ENCODE measurements at regions not wholly inside any gene's neighbourhood (a gene's known extent, or its start where the extent isn't known, plus 50 kb on each side); places are given as distances from the start of the nearest gene placed in this dataset.

DNA sequence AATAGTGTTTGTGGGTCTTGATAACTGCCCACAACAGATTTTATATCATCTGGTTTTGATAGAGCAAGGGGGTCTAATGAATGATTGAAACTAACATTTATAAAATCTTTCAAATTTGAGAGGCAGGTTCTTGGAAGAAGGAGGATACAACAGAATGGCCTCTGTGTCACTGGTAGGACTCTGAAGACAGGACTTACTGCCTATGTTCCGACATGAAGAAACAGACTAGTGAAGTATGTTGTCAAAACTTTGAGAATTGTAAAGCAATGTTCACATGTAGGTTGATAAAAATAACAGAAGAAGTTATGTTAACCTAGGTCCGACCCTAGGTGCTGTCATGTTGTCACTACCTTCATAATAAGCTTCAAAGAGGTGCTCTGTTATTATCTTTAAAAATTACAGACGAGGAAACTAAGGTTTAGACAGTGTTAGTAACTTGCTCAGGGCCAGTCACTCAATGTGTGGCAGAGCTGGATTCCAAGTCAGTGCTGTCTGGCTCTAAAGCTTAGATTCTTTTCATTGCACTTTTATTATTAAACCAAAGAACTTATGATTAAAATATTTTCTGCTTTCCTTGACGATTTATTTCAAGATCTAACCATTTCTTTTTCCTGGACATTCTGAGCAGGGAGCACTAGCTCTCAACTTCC is 146.2 kb downstream of the RPIA start:
- H3K4me3 Mint-ChIP-seq: no peak overlapping the region
- no peaks in the 10 kb centered on the region for H3K4me1 Mint-ChIP-seq (ENCODE audit: low read depth in 2 of 2)
- no peak for ATAC-seq (replicated peaks)
- no peaks in the 10 kb centered on the region for H3K9me3 Mint-ChIP-seq
- no peak for DNase-seq
- H3K27me3 Mint-ChIP-seq: peaks cover 23 to 36% of the 10 kb centered on the region in 2 donors
- no peak overlapping the region for H3K27ac Mint-ChIP-seq
- H3K36me3 Mint-ChIP-seq (ENCODE audit: insufficient read depth): no peaks in the 10 kb centered on the region

DNA sequence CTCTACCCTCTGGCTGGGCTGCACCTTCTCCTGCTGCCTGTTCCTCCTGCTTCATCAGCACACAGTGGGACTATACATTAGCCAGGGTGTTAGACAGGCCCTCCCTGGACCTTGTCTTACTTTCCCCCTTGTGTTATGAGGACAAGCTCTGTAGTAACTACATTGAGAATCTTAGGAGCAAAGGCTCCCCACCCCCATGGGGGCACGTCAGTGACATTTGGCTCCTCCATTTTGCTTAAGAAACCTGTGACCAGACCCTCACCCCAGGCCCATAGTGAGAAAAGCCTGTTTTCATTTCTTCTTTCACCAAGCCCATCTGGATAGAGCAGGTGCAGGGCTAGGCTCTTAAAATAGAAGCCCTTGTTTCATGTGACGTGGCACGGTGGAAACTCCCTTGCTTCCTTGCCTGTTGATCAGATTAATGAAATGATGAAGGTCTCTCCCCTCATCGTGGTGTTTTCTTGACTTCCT is 146.7 kb downstream of the RPIA start:
- ATAC-seq (replicated peaks) (peak; percentile 19), DNase-seq (no peak)
- H3K9me3 Mint-ChIP-seq: no peaks in the 10 kb centered on the region
- H3K27me3 Mint-ChIP-seq: peaks cover 23 to 40% of the 10 kb centered on the region in 2 donors
- no peak overlapping the region for H3K4me3 Mint-ChIP-seq
- H3K4me1 Mint-ChIP-seq (ENCODE audit: low read depth in 2 of 2): no peaks in the 10 kb centered on the region
- H3K27ac Mint-ChIP-seq: no peak overlapping the region
- no peaks in the 10 kb centered on the region for H3K36me3 Mint-ChIP-seq (ENCODE audit: insufficient read depth)

DNA sequence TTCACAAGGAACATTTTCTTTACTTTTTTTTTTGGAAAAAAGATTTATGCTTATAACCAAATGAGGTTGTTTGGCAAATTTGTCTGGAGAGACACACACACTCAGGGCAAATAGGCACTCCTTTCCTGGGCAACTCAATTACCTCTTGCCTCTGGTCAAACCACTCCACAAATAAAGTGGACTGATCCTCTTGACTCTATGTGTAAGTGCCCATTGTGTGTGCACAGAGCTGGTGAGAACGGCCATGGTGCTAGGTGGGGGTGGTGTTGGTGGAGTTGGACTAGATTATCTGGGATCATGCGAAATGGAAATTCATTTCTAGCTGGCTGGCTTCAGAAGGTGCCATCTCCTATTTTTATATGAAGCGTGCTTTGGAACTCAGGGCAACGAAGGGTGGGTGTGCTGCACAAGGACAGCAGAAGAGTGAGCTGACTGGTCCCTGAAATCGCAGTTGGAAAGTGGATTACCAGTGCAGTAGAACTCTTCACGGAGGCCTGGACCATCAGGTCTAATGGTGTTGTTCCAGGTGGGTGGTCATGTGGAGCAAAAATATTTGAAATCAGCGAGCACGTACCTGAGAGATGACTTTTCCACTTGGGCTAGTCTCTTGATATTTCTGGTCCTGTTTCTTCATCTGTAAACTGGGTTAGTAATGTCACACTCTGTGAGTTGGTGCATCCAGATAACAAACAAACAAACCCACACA is 149.9 kb downstream of the RPIA start:
- Mint-ChIP-seq H3K27ac (no peak overlapping the region), H3K9me3 (no peaks in the 10 kb centered on the region), H3K36me3 (ENCODE audit: insufficient read depth) (no peaks in the 10 kb centered on the region), H3K4me1 (ENCODE audit: low read depth in 2 of 2) (no peaks in the 10 kb centered on the region), H3K4me3 (no peak overlapping the region), H3K27me3 (peaks cover 35 to 57% of the 10 kb centered on the region in 2 donors)
- DNase-seq: no peak
- ATAC-seq (replicated peaks): no peak

DNA sequence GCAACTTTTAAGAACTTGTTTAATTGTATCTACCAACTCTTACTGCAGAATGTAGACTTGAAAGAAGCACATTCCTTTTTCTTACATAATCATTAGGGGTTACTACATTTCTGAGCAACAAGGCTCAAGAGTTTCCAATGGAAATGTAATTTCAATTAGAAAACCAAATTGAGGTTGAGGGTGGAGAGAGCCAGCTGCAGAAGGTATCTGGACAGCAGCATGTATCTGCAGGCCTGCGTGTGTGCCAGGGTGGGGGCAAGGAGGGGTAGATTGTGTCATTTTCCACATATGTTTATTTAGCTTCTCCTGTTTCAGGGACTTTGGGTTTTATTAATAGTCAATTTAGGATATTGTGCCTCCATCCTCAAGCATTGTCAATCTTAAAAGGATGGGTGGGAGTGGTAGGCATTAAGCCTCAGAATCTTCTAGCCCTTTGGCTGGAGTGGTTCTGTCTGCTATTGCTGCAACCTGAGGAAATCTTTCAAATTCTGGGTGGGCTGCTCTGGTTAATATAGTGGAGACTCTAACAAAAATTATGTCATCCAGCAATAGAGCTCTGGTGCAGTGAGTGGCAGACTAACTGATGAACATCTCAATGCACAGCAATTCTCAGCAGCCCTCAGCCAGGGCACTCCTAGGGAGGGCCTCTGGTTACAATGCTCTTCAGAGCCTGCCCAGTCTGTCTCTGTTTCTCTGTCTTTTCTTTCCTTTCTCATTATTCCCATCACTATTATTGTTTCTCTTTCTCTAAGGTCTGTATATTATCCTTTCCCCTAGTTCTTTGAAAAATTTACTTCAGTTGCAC is 151.4 kb downstream of the RPIA start:
- no peak overlapping the region for H3K4me3 Mint-ChIP-seq
- H3K4me1 Mint-ChIP-seq (ENCODE audit: low read depth in 2 of 2): no peaks in the 10 kb centered on the region
- no peak for DNase-seq
- H3K36me3 Mint-ChIP-seq (ENCODE audit: insufficient read depth): no peaks in the 10 kb centered on the region
- no peak overlapping the region for H3K27ac Mint-ChIP-seq
- peaks cover 44 to 57% of the 10 kb centered on the region in 2 donors for H3K27me3 Mint-ChIP-seq
- no peaks in the 10 kb centered on the region for H3K9me3 Mint-ChIP-seq
- no peak for ATAC-seq (replicated peaks)

DNA sequence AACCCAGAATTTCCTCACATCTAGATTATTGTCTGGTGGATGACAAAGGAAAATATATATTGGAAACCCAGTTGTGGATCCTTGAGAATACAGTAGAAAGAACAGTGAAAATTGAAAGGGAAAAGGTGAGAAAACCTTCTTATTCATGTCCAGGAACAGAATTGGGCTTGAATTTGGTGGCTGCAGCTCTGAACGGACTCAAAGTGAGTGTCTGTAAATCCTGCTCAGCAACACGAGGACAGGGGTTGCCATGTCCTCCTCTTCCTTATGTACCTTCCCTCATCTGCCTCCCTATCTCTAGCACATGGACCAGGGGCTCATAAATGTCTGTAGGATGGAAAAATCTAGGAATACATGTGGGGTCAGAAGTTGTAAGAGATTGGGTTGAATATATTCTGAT is 152.2 kb downstream of the RPIA start:
- no peak overlapping the region for H3K4me3 Mint-ChIP-seq
- no peaks in the 10 kb centered on the region for H3K9me3 Mint-ChIP-seq
- ATAC-seq (replicated peaks) (no peak), DNase-seq (no peak)
- H3K27me3 Mint-ChIP-seq: peaks cover 50 to 57% of the 10 kb centered on the region in 2 donors
- no peaks in the 10 kb centered on the region for H3K4me1 Mint-ChIP-seq (ENCODE audit: low read depth in 2 of 2)
- H3K36me3 Mint-ChIP-seq (ENCODE audit: insufficient read depth): no peaks in the 10 kb centered on the region
- H3K27ac Mint-ChIP-seq: no peak overlapping the region

DNA sequence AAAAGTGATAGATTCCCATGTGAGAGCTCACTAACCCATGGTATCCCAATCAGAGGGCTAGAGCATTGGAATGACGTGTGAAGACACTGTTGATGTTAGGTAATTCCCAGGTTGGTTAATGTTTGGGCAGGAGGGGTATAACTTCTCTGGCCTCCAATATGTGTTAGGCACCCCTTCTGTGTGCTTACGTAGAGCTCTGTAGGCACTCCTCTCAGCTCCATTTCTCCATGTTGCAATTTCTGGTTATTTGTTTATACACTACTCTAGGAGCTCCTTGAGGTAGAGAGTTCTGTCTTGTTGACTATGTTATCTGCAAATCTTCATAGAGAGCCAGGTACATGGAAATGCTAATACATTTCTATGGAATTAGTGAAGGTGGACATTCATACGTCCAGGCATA is 153.5 kb downstream of the RPIA start:
- Mint-ChIP-seq H3K4me1 (ENCODE audit: low read depth in 2 of 2) (no peaks in the 10 kb centered on the region), H3K27me3 (peaks cover 50 to 64% of the 10 kb centered on the region in 2 donors), H3K27ac (no peak overlapping the region), H3K4me3 (no peak overlapping the region), H3K36me3 (ENCODE audit: insufficient read depth) (no peaks in the 10 kb centered on the region), H3K9me3 (no peaks in the 10 kb centered on the region)
- no peak for DNase-seq
- no peak for ATAC-seq (replicated peaks)

DNA sequence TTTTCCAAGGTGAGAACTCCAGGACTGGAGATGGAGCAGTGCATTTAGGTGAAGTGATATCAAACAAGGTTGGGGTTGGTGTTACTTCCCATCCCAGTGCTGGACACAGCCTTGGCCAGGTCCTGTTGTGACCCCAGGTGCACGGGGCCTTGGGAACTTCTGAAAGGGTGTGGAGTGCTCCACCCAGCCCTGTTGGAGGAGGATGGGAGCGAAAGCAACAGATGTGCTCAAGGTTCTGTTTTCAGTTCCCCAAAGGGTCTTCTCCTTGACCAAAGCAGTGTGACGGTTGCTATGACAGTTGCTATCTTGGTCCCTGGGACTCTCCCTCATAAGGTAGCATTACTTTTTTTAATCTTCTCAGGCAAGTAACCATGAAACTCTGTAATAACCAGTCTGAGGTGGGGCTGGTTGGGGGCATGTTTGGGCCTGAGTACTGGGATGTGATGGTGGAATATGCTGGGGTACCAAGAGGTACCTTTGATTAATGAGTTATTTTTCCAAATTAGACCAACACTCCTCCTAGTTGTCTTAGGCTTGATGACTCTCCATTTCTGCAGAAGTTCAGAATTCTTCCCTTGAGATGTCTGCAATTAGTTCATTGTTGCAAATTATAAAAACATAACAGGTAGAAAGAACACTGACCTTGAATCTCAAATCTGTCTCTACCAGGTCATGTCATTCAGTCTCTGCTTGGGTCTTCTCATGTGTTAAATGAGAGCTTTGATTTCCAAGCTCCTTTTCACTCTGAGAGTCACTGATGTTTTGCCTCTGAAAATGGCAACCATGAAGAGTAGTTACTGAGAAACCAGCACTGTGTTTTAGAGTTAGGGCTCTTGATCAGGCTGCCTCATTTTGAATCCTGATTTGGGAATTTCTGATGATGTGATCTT is 154.5 kb downstream of the RPIA start:
- Mint-ChIP-seq H3K36me3 (ENCODE audit: insufficient read depth) (no peaks in the 10 kb centered on the region), H3K9me3 (no peaks in the 10 kb centered on the region), H3K27ac (no peak overlapping the region), H3K4me1 (ENCODE audit: low read depth in 2 of 2) (no peaks in the 10 kb centered on the region), H3K27me3 (peaks cover 42 to 58% of the 10 kb centered on the region in 2 donors), H3K4me3 (no peak overlapping the region)
- ATAC-seq (replicated peaks): peak; percentile 39
- no peak for DNase-seq

DNA sequence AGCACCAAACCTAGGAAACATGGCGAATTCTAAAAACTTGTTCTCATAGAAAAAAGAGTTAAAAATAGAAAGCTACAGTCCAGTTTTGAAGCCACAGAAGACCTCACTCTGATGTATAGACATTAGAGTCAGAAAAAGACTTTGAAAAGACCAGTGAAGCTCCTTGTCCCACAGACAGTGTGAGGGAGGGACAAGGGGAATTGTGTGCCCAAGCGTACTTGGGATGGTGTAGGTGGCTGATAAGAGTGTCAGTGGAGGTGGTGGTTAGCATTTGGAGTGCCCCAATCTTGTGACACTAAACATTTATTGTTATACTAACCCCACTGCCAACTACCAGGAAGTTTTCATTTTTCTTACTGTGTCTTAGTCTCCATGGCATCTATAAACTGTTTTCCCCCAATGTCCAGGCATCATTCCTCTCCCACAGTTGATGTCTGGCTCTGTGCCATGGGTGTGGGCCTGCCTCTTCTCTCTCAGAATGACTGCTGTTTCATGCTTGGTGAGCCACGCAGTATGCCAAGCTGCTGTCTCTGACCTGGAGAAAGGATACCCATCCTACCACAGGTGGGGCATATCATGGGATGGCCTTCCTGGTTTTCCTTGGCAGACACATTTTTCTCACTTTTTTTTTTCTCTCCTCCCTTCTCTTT is 161.4 kb downstream of the RPIA start:
- no peaks in the 10 kb centered on the region for H3K36me3 Mint-ChIP-seq (ENCODE audit: insufficient read depth)
- no peak overlapping the region for H3K4me3 Mint-ChIP-seq
- H3K27ac Mint-ChIP-seq: no peak overlapping the region
- ATAC-seq (replicated peaks): no peak
- no peaks in the 10 kb centered on the region for H3K9me3 Mint-ChIP-seq
- peaks cover 44 to 70% of the 10 kb centered on the region in 2 donors for H3K27me3 Mint-ChIP-seq
- no peak for DNase-seq
- peaks cover 0 to 2% of the 10 kb centered on the region in 2 donors for H3K4me1 Mint-ChIP-seq (ENCODE audit: low read depth in 2 of 2)

DNA sequence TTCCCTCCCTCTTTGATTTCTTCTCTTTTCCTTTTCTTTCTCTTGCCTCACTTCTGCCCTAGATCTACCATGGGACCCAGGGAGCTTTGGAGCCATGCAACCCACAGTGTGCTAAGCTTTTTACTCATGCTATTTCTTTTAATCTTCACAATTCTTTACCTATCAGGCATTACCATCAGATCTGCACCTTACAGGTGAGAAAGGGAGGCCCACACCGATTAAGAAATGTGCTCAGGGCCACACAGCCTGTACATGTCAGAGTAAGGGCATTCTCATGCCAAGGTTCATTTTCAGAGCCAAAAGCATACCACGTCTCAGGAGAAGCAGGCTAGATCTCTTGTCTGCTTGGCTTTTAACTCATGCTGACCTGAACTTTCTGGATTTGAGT is 161.9 kb downstream of the RPIA start:
- DNase-seq: no peak
- peaks cover 0 to 2% of the 10 kb centered on the region in 2 donors for H3K4me1 Mint-ChIP-seq (ENCODE audit: low read depth in 2 of 2)
- no peak overlapping the region for H3K4me3 Mint-ChIP-seq
- H3K27me3 Mint-ChIP-seq: peaks cover 39 to 67% of the 10 kb centered on the region in 2 donors
- H3K27ac Mint-ChIP-seq: no peak overlapping the region
- H3K36me3 Mint-ChIP-seq (ENCODE audit: insufficient read depth): no peaks in the 10 kb centered on the region
- H3K9me3 Mint-ChIP-seq: no peaks in the 10 kb centered on the region
- no peak for ATAC-seq (replicated peaks)

DNA sequence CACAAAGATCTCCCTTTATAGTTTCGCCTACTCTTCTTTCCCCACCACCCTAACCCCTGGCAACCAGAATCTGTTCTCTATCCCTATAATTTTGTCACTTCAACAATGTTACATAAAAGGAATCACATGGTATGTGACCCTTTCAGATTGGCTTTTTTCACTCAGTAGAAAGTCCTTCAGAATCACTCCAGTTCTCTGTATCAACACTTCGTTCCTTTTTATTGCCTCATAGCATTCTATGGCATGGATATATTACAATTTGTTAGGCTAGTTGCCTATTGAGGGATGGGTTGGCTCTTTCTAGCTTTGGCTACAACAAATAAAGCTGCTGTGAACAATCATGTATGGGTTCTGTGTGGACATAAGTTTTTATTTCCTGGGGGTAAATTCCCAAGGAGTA is 163.1 kb downstream of the RPIA start:
- Mint-ChIP-seq H3K4me3 (no peak overlapping the region), H3K27ac (no peak overlapping the region), H3K36me3 (ENCODE audit: insufficient read depth) (peaks cover 2% of the 10 kb centered on the region), H3K4me1 (ENCODE audit: low read depth in 2 of 2) (peaks cover 0 to 2% of the 10 kb centered on the region in 2 donors), H3K27me3 (peaks cover 30 to 55% of the 10 kb centered on the region in 2 donors), H3K9me3 (no peaks in the 10 kb centered on the region)
- ATAC-seq (replicated peaks) (no peak), DNase-seq (no peak)

DNA sequence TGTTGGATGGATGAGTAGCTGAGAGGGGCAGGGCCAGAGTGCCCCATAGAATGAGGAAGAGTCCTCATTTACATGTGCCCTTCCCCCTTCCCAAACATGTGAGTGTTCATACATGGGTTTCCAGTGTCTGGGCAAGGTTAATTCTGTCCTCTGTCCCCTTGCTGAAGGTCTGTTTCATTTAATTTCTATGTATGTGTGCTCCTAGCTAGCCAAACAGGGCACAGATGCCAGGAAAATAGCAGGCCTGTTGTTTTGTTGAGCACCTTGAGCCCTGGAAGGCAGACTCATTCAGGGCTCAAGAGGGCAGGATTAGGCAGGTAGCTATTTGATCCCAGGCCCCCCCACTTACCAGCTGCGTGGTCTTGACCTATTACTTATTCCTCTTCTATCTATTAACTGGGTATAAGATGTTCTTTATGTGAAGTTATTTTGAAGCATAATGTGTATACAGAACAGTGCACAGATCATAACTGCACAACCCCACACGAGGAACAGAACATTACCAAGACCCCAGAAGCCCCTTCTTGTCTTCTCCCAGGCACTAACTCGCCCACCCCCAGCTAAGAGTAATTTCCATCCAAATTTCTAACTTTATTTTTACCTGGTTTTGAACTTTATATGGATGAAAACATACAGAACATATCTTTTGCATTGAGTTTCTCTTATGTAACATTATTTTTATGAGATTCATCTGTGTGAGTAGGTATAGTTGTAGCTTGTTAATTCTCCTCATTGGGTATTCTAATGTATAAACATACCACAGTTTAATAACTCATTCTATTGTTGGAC is 164.3 kb downstream of the RPIA start:
- H3K27ac Mint-ChIP-seq: no peak overlapping the region
- no peak for DNase-seq
- H3K27me3 Mint-ChIP-seq: peaks cover 29 to 51% of the 10 kb centered on the region in 2 donors
- no peaks in the 10 kb centered on the region for H3K9me3 Mint-ChIP-seq
- peaks cover 0 to 2% of the 10 kb centered on the region in 2 donors for H3K4me1 Mint-ChIP-seq (ENCODE audit: low read depth in 2 of 2)
- ATAC-seq (replicated peaks): no peak
- no peak overlapping the region for H3K4me3 Mint-ChIP-seq
- peaks cover 3% of the 10 kb centered on the region for H3K36me3 Mint-ChIP-seq (ENCODE audit: insufficient read depth)
